DOHH2 (cell line): ENCODE measurements at regions not wholly inside any gene's neighbourhood (a gene's known extent, or its start where the extent isn't known, plus 50 kb on each side); places are given as distances from the start of the nearest gene placed in this dataset.

ENCODE experiments used
- H3F3A ChIP-seq: fragments of 200-600 bp; sonication (generic), shearing (Covaris generic); 2 replicates; pipeline ENCODE4 v1.6.0; 2016; ENCODE audit warnings: antibody characterized with exemption, mild to moderate bottlenecking; ENCODE audit not compliant: control insufficient read depth, insufficient read depth
- H3K27ac ChIP-seq: fragments of 200-600 bp; sonication (generic); 2 replicates; pipeline ENCODE4 v1.5.1; 2014; ENCODE audit warnings: low read depth, mild to moderate bottlenecking, low read length, moderate library complexity
- H3K27me3 ChIP-seq: fragments of 200-600 bp; sonication (generic); 2 replicates; pipeline ENCODE4 v1.6.1; 2014; ENCODE audit warnings: mild to moderate bottlenecking, low read length, mixed read lengths; ENCODE audit not compliant: control insufficient read depth
- H3K36me3 ChIP-seq: fragments of 200-600 bp; sonication (generic); 2 replicates; pipeline ENCODE4 v1.6.1; 2014; ENCODE audit warnings: mild to moderate bottlenecking, low read length, moderate library complexity, mixed read lengths; ENCODE audit not compliant: control insufficient read depth
- H3K4me1 ChIP-seq: fragments of 200-600 bp; sonication (generic); 2 replicates; pipeline ENCODE4 v1.6.1; 2014; ENCODE audit warnings: mild to moderate bottlenecking, low read length, mixed read lengths; ENCODE audit not compliant: control insufficient read depth
- H3K4me2 ChIP-seq: fragments of 200-600 bp; sonication (generic); 2 replicates; pipeline ENCODE4 v1.6.0; 2014; ENCODE audit warnings: mild to moderate bottlenecking, low read length, moderate library complexity
- H3K4me3 ChIP-seq: fragments of 200-600 bp; sonication (generic); 2 replicates; pipeline ENCODE4 v1.5.1; 2014; ENCODE audit warnings: mild to moderate bottlenecking, low read length, mixed read lengths
- H3K79me2 ChIP-seq: fragments of 200-600 bp; sonication (generic); 2 replicates; pipeline ENCODE4 v1.6.1; 2014; ENCODE audit warnings: mild to moderate bottlenecking, low read length, mixed read lengths; ENCODE audit not compliant: control insufficient read depth
- H3K9me2 ChIP-seq: fragments of 200-600 bp; sonication (generic); replicated peaks from 2 replicates; pipeline ENCODE4 v1.6.1; 2014; ENCODE audit warnings: mild to moderate bottlenecking, low read length, mixed read lengths; ENCODE audit not compliant: control insufficient read depth
- H3K9me3 ChIP-seq: fragments of 200-600 bp; sonication (generic); 2 replicates; pipeline ENCODE4 v1.6.1; 2014; ENCODE audit warnings: antibody characterized with exemption, low read length, mixed read lengths; ENCODE audit not compliant: control insufficient read depth, insufficient read depth
- H4K20me1 ChIP-seq: fragments of 200-600 bp; sonication (generic); 2 replicates; pipeline ENCODE4 v1.6.0; 2014; ENCODE audit warnings: low read depth, mild to moderate bottlenecking, antibody characterized with exemption, low read length, moderate library complexity; ENCODE audit not compliant: control insufficient read depth, insufficient read depth
- EZH2phosphoT487 ChIP-seq: fragments of 200-600 bp; sonication (generic); IDR thresholded peaks from 2 replicates; pipeline ENCODE4 v1.6.1; 2017; ENCODE audit warnings: borderline replicate concordance, mild to moderate bottlenecking, antibody characterized with exemption, low read length, moderate library complexity, mixed read lengths
- TF ChIP-seq, protein P1 (sequence below): fragments of 200-600 bp; sonication (generic); IDR thresholded peaks from one replicate; pipeline ENCODE4 v1.5.1; 2014; ENCODE audit warnings: antibody characterized with exemption, mild to moderate bottlenecking, low read depth, low read length; ENCODE audit not compliant: poor library complexity, severe bottlenecking

- Histone ChIP-seq H3K79me2 (no peaks in the 10 kb centered on the region), H3K36me3 (no peaks in the 10 kb centered on the region), H3K4me3 (no peak overlapping the region), H3K4me2 (no peak overlapping the region), H3K9me3 (no peaks in the 10 kb centered on the region), H4K20me1 (no peaks in the 10 kb centered on the region), H3K27ac (no peak overlapping the region), H3K27me3 (peaks cover 9% of the 10 kb centered on the region; the same call in 1 of the 2 replicates), H3F3A (no peaks in the 10 kb centered on the region), H3K9me2 (no peaks in the 10 kb centered on the region), H3K4me1 (peaks cover 9% of the 10 kb centered on the region)
- TF ChIP-seq, protein P1, sequence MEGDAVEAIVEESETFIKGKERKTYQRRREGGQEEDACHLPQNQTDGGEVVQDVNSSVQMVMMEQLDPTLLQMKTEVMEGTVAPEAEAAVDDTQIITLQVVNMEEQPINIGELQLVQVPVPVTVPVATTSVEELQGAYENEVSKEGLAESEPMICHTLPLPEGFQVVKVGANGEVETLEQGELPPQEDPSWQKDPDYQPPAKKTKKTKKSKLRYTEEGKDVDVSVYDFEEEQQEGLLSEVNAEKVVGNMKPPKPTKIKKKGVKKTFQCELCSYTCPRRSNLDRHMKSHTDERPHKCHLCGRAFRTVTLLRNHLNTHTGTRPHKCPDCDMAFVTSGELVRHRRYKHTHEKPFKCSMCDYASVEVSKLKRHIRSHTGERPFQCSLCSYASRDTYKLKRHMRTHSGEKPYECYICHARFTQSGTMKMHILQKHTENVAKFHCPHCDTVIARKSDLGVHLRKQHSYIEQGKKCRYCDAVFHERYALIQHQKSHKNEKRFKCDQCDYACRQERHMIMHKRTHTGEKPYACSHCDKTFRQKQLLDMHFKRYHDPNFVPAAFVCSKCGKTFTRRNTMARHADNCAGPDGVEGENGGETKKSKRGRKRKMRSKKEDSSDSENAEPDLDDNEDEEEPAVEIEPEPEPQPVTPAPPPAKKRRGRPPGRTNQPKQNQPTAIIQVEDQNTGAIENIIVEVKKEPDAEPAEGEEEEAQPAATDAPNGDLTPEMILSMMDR = no peak
- TF ChIP-seq EZH2phosphoT487 = no peak
Observed at GRCh38 chr3:150249779-150250470, 158.2 kb upstream of the TSC22D2 start.

GRCh38 chr3:150248888-150249681 lies 159.0 kb upstream of the TSC22D2 start:
- Histone ChIP-seq H3K4me2 (no peak overlapping the region), H3K27ac (no peak overlapping the region), H3K79me2 (no peaks in the 10 kb centered on the region), H3K27me3 (peaks cover 9% of the 10 kb centered on the region; the same call in 1 of the 2 replicates), H3F3A (no peaks in the 10 kb centered on the region), H3K36me3 (no peaks in the 10 kb centered on the region), H3K4me3 (no peak overlapping the region), H4K20me1 (no peaks in the 10 kb centered on the region), H3K9me3 (no peaks in the 10 kb centered on the region), H3K9me2 (no peaks in the 10 kb centered on the region), H3K4me1 (peaks cover 9% of the 10 kb centered on the region)
- no peak for TF ChIP-seq EZH2phosphoT487
- TF ChIP-seq, protein P1 = no peak

DNA sequence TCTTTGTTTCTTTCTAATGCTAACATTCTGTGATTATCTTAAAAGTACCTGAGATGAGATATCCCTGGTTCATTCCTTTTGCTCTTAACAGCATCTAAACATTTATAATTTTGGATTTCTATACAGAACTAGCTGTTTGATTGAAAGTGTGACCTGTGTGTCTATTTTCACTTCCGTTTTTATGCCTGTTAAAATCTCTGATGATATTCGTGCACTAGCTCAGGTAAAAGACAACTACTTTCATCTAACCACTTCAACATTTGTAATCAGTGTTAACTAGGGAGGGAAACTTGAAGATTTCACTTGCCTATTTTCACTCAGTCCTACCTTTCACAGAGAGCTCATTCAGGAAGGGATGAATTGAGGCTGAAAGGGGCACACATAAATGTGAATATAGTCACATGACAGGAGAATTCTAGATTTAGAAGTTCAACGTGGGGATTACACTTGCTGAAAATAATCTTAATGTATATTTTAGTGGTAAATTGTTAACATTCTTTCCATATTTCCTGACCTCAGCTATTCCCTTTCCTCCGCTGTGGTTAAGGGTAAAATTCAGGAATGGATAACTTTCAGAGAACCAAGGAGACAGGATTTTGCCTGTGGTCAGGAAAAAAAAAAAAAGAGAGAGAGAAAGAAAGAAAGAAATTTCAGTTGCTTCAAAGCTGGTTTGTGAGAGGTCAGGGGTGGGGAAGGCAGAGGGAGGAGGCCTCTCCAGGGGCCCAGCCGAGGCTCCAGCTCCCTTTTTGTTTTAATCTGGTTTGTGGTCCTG lies 159.8 kb upstream of the TSC22D2 start:
- TF ChIP-seq, protein P1 = no peak
- no peak for TF ChIP-seq EZH2phosphoT487
- Histone ChIP-seq H3F3A (no peaks in the 10 kb centered on the region), H3K27me3 (peaks cover 10% of the 10 kb centered on the region), H3K9me2 (no peaks in the 10 kb centered on the region), H3K4me3 (no peak overlapping the region), H3K9me3 (no peaks in the 10 kb centered on the region), H3K4me1 (peaks cover 9% of the 10 kb centered on the region), H3K4me2 (no peak overlapping the region; the same call in 1 of the 2 replicates), H3K36me3 (no peaks in the 10 kb centered on the region), H3K79me2 (no peaks in the 10 kb centered on the region), H3K27ac (no peak overlapping the region), H4K20me1 (no peaks in the 10 kb centered on the region)
